MM.1S (cell line): ENCODE measurements at regions not wholly inside any gene's neighbourhood (a gene's known extent, or its start where the extent isn't known, plus 50 kb on each side); places are given as distances from the start of the nearest gene placed in this dataset.

Source experiments
- CTCF ChIP-seq: fragments of 300-600 bp; sonication (generic); IDR thresholded peaks from 2 replicates; pipeline ENCODE4 v1.5.1; 2016; ENCODE audit warnings: antibody characterized with exemption, low read length, mixed read lengths
- EZH2 ChIP-seq: fragments of 300-600 bp; sonication (generic); optimal IDR thresholded peaks from 2 replicates; pipeline ENCODE3; 2017; ENCODE audit warnings: low read depth, mild to moderate bottlenecking, antibody characterized with exemption, low read length, mixed read lengths

GRCh38 chr10:128542659-128543058 lies 416.4 kb upstream of the MKI67 start:
- TF ChIP-seq CTCF (no peak), EZH2 (no peak)
